ENCODE measurements at regions not wholly inside any gene's neighbourhood (a gene's known extent, or its start where the extent isn't known, plus 50 kb on each side); places are given as distances from the start of the nearest gene placed in this dataset.

- TF ChIP-seq MAX (IDR thresholded peaks at IDR 0.05) (no peak), TCF12 (IDR thresholded peaks at IDR 0.05; ENCODE audit: low read depth) (no peak), YY1 (IDR thresholded peaks at IDR 0.05; ENCODE audit: low read depth) (no peak), EP300 (IDR thresholded peaks at IDR 0.05; ENCODE audit: borderline replicate concordance) (no peak), TAF1 (IDR thresholded peaks at IDR 0.05; ENCODE audit: low read depth) (no peak), EGR1 (IDR thresholded peaks at IDR 0.05) (no peak), REST (IDR thresholded peaks at IDR 0.05; ENCODE audit: low read depth) (no peak), ZBTB7A (IDR thresholded peaks at IDR 0.05; ENCODE audit: low read depth) (no peak), TEAD4 (IDR thresholded peaks at IDR 0.05) (no peak), CREB1 (IDR thresholded peaks at IDR 0.05; ENCODE audit: low read depth) (no peak), FOXM1 (IDR thresholded peaks at IDR 0.05; ENCODE audit: borderline replicate concordance, low read depth) (no peak), RAD21 (IDR thresholded peaks at IDR 0.05; ENCODE audit: low read depth) (no peak), USF1 (IDR thresholded peaks at IDR 0.05) (no peak), CEBPB (IDR thresholded peaks at IDR 0.05) (no peak)
These were observed 922.6 kb upstream of the PABPC4L start for GRCh38 chr4:135124196-135124595.
